ENCODE measurements at regions not wholly inside any gene's neighbourhood (a gene's known extent, or its start where the extent isn't known, plus 50 kb on each side); places are given as distances from the start of the nearest gene placed in this dataset.

- Histone ChIP-seq H3K79me2 (ENCODE audit: insufficient read depth, low read depth, low read length) (no peaks in the 10 kb centered on the region), H3K4me2 (ENCODE audit: low read length) (no peak overlapping the region), H3K36me3 (ENCODE audit: insufficient read depth, low read length) (no peaks in the 10 kb centered on the region), H3K4me1 (ENCODE audit: insufficient read depth, low read length, poor library complexity, severe bottlenecking) (no peaks in the 10 kb centered on the region), H2AFZ (ENCODE audit: low read length) (no peak overlapping the region), H3K9me2 (ENCODE audit: insufficient read depth, low read length) (no peaks in the 10 kb centered on the region), H3K27ac (ENCODE audit: low read depth, low read length, poor library complexity, severe bottlenecking) (no peak overlapping the region), H4K20me1 (ENCODE audit: insufficient read depth, low read length) (no peaks in the 10 kb centered on the region), H3K9me3 (ENCODE audit: low read length) (no peaks in the 10 kb centered on the region), H3K4me3 (ENCODE audit: low read depth, low read length, poor library complexity, severe bottlenecking) (no peak overlapping the region)
- POLR2A ChIA-PET = interaction anchor here (0.6 kb wide), 1 partner anchor 16 kb away, joined by 3 read pairs; no protein-coding TSS in a partner anchor
- intact Hi-C loops (cut with micrococcal nuclease; ENCODE audit: unreplicated experiment) = no loop called here
- CTCF ChIA-PET (ENCODE audit: unreplicated experiment) = no interaction called here
- no peak for DNase-seq (ENCODE audit: low spot score)
- TF ChIP-seq EZH2phosphoT487 (IDR thresholded peaks at IDR 0.05; ENCODE audit: borderline replicate concordance, low read depth, low read length) (no peak), CTCF (conservative IDR thresholded peaks at IDR 0.05; ENCODE audit: low read length) (no peak)
- no TSS peak for BruUV-seq (replicated peaks)
Observed at GRCh38 chr5:158147227-158147626, 288.3 kb upstream of the CLINT1 start.

GRCh38 chr5:158145827-158146226, 286.9 kb upstream of the CLINT1 start:
- no peak overlapping the region for H3K4me3 ChIP-seq (ENCODE audit: low read depth, low read length, poor library complexity, severe bottlenecking)
- no peak overlapping the region for H3K4me2 ChIP-seq (ENCODE audit: low read length)
- H3K9me2 ChIP-seq (ENCODE audit: insufficient read depth, low read length) = no peaks in the 10 kb centered on the region
- DNase-seq (ENCODE audit: low spot score) = no peak
- intact Hi-C loops (cut with micrococcal nuclease; ENCODE audit: unreplicated experiment) = no loop called here
- BruUV-seq (replicated peaks) = no TSS peak
- H3K27ac ChIP-seq (ENCODE audit: low read depth, low read length, poor library complexity, severe bottlenecking) = no peak overlapping the region
- H3K4me1 ChIP-seq (ENCODE audit: insufficient read depth, low read length, poor library complexity, severe bottlenecking) = no peaks in the 10 kb centered on the region
- CTCF ChIA-PET (ENCODE audit: unreplicated experiment) = no interaction called here
- no peaks in the 10 kb centered on the region for H3K79me2 ChIP-seq (ENCODE audit: insufficient read depth, low read depth, low read length)
- no peaks in the 10 kb centered on the region for H3K36me3 ChIP-seq (ENCODE audit: insufficient read depth, low read length)
- no peaks in the 10 kb centered on the region for H3K9me3 ChIP-seq (ENCODE audit: low read length)
- POLR2A ChIA-PET = no interaction called here
- H2AFZ ChIP-seq (ENCODE audit: low read length) = no peak overlapping the region
- no peak for TF ChIP-seq CTCF (conservative IDR thresholded peaks at IDR 0.05; ENCODE audit: low read length)
- no peak for TF ChIP-seq EZH2phosphoT487 (IDR thresholded peaks at IDR 0.05; ENCODE audit: borderline replicate concordance, low read depth, low read length)
- no peaks in the 10 kb centered on the region for H4K20me1 ChIP-seq (ENCODE audit: insufficient read depth, low read length)

- Histone ChIP-seq H3K36me3 (ENCODE audit: insufficient read depth, low read length) (no peaks in the 10 kb centered on the region), H3K9me2 (ENCODE audit: insufficient read depth, low read length) (no peaks in the 10 kb centered on the region), H3K4me3 (ENCODE audit: low read depth, low read length, poor library complexity, severe bottlenecking) (no peak overlapping the region), H3K9me3 (ENCODE audit: low read length) (no peaks in the 10 kb centered on the region), H3K27ac (ENCODE audit: low read depth, low read length, poor library complexity, severe bottlenecking) (no peak overlapping the region), H4K20me1 (ENCODE audit: insufficient read depth, low read length) (no peaks in the 10 kb centered on the region), H3K4me2 (ENCODE audit: low read length) (no peak overlapping the region), H2AFZ (ENCODE audit: low read length) (no peak overlapping the region), H3K79me2 (ENCODE audit: insufficient read depth, low read depth, low read length) (no peaks in the 10 kb centered on the region), H3K4me1 (ENCODE audit: insufficient read depth, low read length, poor library complexity, severe bottlenecking) (no peaks in the 10 kb centered on the region)
- POLR2A ChIA-PET = interaction anchor here (0.6 to 1.6 kb wide), 3 partner anchors 11 to 1423 kb away, joined by 3 to 4 read pairs (median 3); no protein-coding TSS in a partner anchor
- no peak for TF ChIP-seq EZH2phosphoT487 (IDR thresholded peaks at IDR 0.05; ENCODE audit: borderline replicate concordance, low read depth, low read length)
- no peak for TF ChIP-seq CTCF (conservative IDR thresholded peaks at IDR 0.05; ENCODE audit: low read length)
- no TSS peak for BruUV-seq (replicated peaks)
- DNase-seq (ENCODE audit: low spot score) = no peak
- intact Hi-C loops (cut with micrococcal nuclease; ENCODE audit: unreplicated experiment) = no loop called here
- CTCF ChIA-PET (ENCODE audit: unreplicated experiment) = no interaction called here
Observed at GRCh38 chr5:158143081-158143480, 284.1 kb upstream of the CLINT1 start.
